Nucleus accumbens (tissue), 56 donors: ENCODE measurements at regions not wholly inside any gene's neighbourhood (a gene's known extent, or its start where the extent isn't known, plus 50 kb on each side); places are given as distances from the start of the nearest gene placed in this dataset.
"Not testable (repeated sequence)": the region's sequence is repeated elsewhere in the genome, so short reads cannot be mapped to it uniquely, and the experiment has no call there.

ENCODE experiments used
- DNase-seq, 56 donors: peaks; one replicate each; lab custom pipeline; 2025; lab: John Stamatoyannopoulos, UW

- DNase-seq: no peak
These were observed 1086.3 kb upstream of the TMPRSS15 start for GRCh38 chr21:19489930-19490329.

- no peak for DNase-seq
These were observed 1086.9 kb upstream of the TMPRSS15 start for GRCh38 chr21:19490481-19490880.

DNA sequence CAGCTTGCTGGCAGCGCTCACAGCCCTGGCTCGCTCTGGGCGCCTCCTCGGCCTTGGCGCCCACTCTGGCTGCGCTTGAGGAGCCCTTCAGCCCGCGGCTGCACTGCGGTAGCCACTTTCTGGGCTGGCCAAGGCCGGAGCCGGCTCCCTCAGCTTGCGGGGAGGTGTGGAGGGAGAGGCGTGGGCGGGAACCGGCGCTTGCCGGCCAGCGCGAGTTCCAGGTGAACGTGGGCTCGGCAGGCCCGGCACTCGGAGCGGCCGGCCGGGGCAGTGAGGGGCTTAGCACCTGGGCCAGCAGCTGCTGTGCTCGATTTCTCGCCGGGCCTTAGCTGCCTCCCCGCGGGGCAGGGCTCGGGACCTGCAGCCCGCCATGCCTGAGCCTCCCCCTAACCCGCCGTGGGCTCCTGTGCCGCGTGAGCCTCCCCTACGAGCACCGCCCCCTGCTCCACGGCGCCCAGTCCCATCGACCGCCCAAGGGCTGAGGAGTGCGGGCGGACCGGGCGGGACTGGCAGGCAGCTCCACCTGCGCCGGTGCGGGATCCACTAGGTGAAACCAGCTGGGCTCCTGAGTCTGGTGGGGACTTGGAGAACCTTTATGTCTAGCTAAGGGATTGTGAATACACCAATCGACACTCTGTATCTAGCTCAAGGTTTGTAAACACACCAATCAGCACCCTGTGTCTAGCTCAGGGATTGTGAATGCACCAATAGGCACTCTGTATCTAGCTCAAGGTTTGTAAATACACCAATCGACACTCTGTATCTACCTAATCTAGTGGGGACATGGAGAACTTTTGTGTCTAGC, 1090.1 kb upstream of the TMPRSS15 start:
- not testable (repeated sequence) for DNase-seq

- DNase-seq: no peak
These were observed 1097.5 kb upstream of the TMPRSS15 start for GRCh38 chr21:19501115-19501514.

GRCh38 chr21:19507682-19508260, 1104.2 kb upstream of the TMPRSS15 start:
- DNase-seq: no peak

DNA sequence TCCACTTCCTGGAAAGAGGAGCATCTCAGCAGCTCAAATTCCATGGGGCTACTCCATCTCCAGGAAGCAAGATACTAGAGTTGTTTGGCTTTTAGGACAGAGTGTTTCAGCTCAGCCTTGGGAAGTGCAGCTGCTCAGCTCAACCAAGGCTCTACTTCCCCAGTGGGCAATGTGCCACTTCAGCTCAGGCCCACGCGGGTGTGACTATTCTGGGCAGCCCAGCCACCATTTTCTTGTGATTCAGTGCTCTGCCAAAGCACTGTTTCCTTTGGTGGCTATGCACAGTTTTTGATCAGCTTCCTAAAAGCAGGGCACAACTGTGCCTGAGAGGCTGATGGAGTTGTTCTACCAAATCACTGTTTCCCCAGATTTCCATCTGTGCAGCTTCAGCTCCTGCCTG, 1104.9 kb upstream of the TMPRSS15 start:
- no peak for DNase-seq

- DNase-seq: no peak
These were observed 1105.3 kb upstream of the TMPRSS15 start for GRCh38 chr21:19508844-19509243.

DNA sequence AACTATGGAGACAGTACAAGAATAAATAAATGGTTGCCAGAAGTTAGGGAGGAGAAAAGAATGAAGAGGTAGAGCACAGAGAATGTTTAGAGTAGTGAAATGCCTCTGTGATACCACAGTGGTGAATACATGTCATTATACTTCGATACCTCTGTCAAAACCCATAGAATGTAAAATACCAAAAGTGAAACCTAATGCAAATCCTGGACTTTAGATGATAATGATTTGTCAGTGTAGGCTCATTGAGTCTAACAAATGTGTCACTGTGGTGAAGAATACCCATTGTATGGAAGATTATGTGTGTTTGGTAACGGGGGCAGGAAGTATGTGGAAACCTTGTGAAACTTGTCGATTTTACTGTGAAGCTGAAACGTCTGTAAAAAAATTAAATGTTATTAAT, 1106.5 kb upstream of the TMPRSS15 start:
- no peak for DNase-seq

GRCh38 chr21:19510653-19511052, 1107.1 kb upstream of the TMPRSS15 start:
- no peak for DNase-seq

DNA sequence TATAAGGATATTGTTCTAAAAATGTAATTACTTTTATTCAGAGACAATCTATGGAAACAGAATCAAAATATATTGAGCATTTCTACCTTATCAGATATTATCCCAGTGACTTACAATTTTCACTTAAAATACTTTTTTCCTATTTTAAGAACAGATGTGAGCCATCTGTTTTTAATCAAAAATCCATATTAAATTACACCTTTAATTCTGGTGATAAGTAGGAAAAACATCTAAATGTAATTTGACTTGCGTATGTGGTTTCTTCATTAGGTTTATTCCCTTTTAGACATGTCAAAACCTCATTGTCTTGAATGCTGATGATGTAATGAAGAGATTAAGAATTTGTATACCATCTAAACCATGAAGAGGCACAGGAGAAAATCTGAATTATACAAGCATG, 1118.8 kb upstream of the TMPRSS15 start:
- DNase-seq: no peak

DNA sequence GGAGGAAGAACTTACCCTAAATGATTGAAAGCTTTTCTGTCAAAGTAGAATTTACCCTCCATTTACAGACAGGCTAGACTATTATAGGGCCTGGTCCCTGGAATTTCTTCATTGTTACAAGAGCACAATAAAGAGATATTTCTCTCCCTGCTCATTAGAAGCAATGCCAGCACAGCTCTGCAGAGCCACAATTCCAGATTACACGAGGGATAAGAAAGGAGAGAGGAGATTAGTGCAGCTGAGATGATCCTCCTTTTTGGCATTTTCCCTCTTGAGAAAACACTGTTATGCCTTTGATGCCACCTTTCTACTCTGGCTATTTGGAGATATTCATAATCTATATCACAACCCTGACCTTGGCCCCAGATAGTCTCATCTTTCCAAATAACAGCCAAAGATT, 1119.5 kb upstream of the TMPRSS15 start:
- DNase-seq: no peak

GRCh38 chr21:19523746-19524145, 1120.2 kb upstream of the TMPRSS15 start:
- no peak for DNase-seq

DNA sequence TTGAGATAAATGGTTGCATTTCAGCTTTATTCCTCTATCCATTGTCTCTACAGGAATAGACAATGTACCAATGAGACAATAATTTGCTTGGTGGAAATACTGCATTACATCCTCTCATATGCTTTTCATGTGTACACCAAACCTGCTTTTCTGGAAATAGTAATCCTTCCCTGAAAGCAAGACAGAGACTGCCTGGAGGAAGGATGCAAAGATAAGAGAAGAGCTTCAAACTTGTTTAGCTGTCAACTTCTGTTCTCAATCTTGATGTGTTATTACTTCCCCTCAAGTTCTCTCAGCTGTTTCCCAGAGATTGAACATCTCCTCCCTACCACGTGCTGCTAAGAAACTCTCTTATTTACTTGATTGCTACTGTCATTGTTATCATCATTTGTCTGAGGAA, 1125.4 kb upstream of the TMPRSS15 start:
- DNase-seq: no peak

- DNase-seq: no peak
These were observed 1131.8 kb upstream of the TMPRSS15 start for GRCh38 chr21:19535356-19535755.

- no peak for DNase-seq
These were observed 1133.5 kb upstream of the TMPRSS15 start for GRCh38 chr21:19537116-19537515.

DNA sequence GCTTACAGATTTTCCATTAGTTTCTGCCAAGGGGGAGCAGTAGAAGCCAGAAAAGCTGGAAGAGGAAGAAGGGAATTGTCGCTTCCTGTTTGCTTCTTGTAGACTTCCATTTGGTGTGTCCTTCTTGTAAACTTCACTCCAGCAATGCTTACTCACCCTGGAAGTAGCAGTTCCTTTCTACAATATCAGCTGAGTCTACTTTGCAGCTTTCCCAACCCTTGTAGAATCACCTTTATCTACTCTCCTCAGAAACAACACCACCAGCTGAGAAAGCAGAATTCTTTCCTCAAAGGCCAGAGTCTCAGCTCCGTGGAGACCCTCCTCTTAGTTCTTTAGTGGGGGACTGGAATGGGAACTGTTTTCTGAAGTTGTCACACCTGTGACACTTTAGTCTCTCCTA, 1136.7 kb upstream of the TMPRSS15 start:
- DNase-seq: no peak

DNA sequence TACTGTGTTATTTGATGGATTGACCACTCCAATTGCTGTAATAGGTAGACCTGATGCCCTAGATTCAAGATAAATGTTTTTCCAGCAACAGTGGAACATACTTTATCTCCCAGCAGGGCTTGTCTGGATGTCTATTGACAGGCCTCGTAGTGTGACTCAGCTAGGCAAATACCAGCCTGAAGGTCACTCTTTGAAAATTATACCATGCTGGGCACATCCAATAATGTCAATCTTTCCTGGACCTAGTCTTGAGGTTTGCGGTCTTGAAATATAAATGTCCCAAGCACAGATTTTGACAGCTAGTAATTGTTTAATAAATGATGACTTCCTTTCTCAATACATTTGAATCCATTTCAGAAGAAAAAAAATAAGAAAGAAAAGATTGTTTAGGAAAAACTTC, 1138.0 kb upstream of the TMPRSS15 start:
- DNase-seq: no peak

GRCh38 chr21:19544493-19544892, 1140.9 kb upstream of the TMPRSS15 start:
- not testable (repeated sequence) for DNase-seq

DNA sequence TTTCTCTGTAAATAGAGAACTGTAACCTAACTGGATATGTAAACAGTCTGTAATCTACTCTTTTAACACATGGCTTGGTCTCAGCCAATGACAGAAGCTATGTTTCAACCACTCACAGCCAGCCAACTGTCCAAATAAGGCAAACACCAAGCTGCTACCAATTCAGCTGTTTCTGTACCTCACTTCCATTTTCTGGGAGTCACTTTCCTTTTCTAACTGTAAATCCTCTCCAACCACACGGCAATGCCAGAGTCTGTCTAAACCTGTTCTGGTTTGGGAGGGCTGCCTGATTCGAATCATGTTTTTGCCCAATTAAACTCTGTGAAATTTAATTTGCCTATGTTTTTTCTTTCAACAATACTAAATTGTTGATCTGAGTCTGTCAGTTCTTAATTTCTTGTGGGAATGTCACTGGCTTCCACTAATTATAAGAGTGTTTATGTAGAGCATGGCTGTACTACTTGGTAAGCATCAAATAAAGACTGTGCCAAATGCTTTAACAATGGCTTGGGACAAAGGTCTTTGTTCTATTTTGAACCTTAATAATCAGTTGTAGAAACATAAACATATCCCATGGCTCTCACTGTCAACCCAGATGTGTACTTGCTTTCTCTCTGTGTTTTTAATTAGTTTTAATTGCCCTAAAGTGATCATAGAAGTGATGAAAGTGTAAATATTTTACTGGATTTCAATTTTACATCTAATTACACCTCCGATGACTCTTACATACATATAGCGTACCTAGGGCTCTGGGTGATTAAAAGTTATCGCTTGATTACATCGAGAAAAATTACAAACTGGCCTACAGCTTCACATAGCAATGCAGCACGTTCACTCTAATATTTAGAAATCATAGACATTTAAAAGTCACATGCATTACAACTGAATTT, 1144.6 kb upstream of the TMPRSS15 start:
- peak in 18 of 56 donors; percentile 1 to 34 (median 8) for DNase-seq

DNA sequence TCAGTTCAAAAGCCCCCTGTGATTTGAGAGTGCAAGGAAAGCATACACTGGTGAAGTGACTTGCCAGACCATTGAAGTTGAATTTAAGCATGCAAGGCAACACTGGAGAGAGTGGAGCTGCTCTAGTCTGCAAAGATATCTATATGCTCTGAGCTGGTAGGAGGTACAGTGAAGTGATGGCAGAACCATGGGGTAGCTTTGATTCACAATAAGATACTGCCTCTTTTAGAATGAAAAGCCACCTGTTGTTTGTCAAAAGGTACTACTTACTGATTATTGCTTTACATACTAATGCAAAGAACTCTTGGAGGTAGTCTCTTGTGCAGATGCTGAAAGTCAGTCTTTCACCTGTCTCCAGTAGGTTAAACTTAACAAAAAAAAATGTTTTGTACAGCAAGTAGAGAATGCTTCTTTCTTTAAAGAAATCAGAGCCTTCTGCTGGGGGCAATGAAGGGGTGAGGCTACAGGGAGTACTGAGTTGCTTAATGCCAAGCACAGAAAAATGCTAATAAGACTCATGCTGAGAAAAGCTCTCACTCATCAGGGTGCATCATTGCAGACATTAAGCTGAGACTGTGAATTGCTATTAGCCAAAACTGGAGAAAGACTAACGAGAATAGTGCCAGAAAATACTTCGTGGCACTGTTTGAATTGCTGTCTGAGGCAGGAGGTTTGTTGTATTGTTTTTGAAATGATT, 1150.5 kb upstream of the TMPRSS15 start:
- DNase-seq: no peak

- DNase-seq: no peak
These were observed 1153.5 kb upstream of the TMPRSS15 start for GRCh38 chr21:19557046-19557445.
